Tibial nerve (tissue), 3 donors: ENCODE measurements at regions not wholly inside any gene's neighbourhood (a gene's known extent, or its start where the extent isn't known, plus 50 kb on each side); places are given as distances from the start of the nearest gene placed in this dataset.

Source experiments
- POLR2A ChIP-seq, 2 donors: fragments of 450-650 bp; IDR thresholded peaks; one replicate each; pipeline ENCODE4 v1.6.1; 2017; ENCODE audit warnings: antibody characterized with exemption in 2 of 2, mild to moderate bottlenecking in 2 of 2, moderate library complexity in 2 of 2
- TF ChIP-seq, protein P1 (sequence below), 5 experiments: fragments of 200-600 bp in 3 of 5; fragments of 450-650 bp in 2 of 5; sonication (generic) in 3 of 5; IDR thresholded peaks; one replicate each; pipeline ENCODE4 v1.5.1; 2016 to 2019; ENCODE audit warnings: antibody characterized with exemption in 5 of 5, mild to moderate bottlenecking in 3 of 5, moderate library complexity in 2 of 5

- TF ChIP-seq, protein P1, sequence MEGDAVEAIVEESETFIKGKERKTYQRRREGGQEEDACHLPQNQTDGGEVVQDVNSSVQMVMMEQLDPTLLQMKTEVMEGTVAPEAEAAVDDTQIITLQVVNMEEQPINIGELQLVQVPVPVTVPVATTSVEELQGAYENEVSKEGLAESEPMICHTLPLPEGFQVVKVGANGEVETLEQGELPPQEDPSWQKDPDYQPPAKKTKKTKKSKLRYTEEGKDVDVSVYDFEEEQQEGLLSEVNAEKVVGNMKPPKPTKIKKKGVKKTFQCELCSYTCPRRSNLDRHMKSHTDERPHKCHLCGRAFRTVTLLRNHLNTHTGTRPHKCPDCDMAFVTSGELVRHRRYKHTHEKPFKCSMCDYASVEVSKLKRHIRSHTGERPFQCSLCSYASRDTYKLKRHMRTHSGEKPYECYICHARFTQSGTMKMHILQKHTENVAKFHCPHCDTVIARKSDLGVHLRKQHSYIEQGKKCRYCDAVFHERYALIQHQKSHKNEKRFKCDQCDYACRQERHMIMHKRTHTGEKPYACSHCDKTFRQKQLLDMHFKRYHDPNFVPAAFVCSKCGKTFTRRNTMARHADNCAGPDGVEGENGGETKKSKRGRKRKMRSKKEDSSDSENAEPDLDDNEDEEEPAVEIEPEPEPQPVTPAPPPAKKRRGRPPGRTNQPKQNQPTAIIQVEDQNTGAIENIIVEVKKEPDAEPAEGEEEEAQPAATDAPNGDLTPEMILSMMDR (IDR thresholded peaks at IDR 0.05): no peak
- no peak for TF ChIP-seq POLR2A (IDR thresholded peaks at IDR 0.05)
Measured at GRCh38 chr12:30573145-30573544, 122.5 kb downstream of the IPO8 start.
